ENCODE measurements at regions not wholly inside any gene's neighbourhood (a gene's known extent, or its start where the extent isn't known, plus 50 kb on each side); places are given as distances from the start of the nearest gene placed in this dataset.

GRCh38 chr1:79371802-79372201 is 365.3 kb upstream of the ADGRL4 start:
- POLR2A ChIA-PET = no interaction called here
- intact Hi-C loops (cut with micrococcal nuclease; ENCODE audit: unreplicated experiment) = no loop called here
- H3K4me3 Mint-ChIP-seq (ENCODE audit: unreplicated experiment) = no peak overlapping the region
- no peaks in the 10 kb centered on the region for H3K27me3 Mint-ChIP-seq (ENCODE audit: insufficient read depth, unreplicated experiment)
- Histone ChIP-seq H3K27me3 (replicated peaks; ENCODE audit: control insufficient read depth, insufficient read depth, low read length) (no peaks in the 10 kb centered on the region), H3K36me3 (ENCODE audit: control insufficient read depth, insufficient read depth, low read length) (no peaks in the 10 kb centered on the region), H3K4me1 (no peaks in the 10 kb centered on the region), H3K9me3 (no peaks in the 10 kb centered on the region), H3K4me3 (ENCODE audit: low read depth, low read length) (no peak overlapping the region)
- H3K4me1 Mint-ChIP-seq (ENCODE audit: low read depth, unreplicated experiment) = no peaks in the 10 kb centered on the region
- no peak for TF ChIP-seq CTCF (IDR thresholded peaks at IDR 0.05; ENCODE audit: insufficient read depth in 1 of 2, low read depth in 1 of 2, low read length in 1 of 2, severe bottlenecking in 1 of 2, unreplicated experiment in 1 of 2)
- DNase-seq = no peak
- H3K36me3 Mint-ChIP-seq (ENCODE audit: insufficient read depth, unreplicated experiment) = no peaks in the 10 kb centered on the region
- no peaks in the 10 kb centered on the region for H3K9me3 Mint-ChIP-seq (ENCODE audit: unreplicated experiment)
- CTCF ChIA-PET = no interaction called here
- BruUV-seq (replicated peaks) = no TSS peak
- H3K27ac Mint-ChIP-seq (ENCODE audit: unreplicated experiment) = no peak overlapping the region

GRCh38 chr1:79369091-79369490 is 362.6 kb upstream of the ADGRL4 start:
- ChIA-PET POLR2A (no interaction called here), CTCF (no interaction called here)
- Histone ChIP-seq H3K4me3 (ENCODE audit: low read depth, low read length) (no peak overlapping the region), H3K36me3 (ENCODE audit: control insufficient read depth, insufficient read depth, low read length) (no peaks in the 10 kb centered on the region), H3K9me3 (no peaks in the 10 kb centered on the region), H3K27me3 (replicated peaks; ENCODE audit: control insufficient read depth, insufficient read depth, low read length) (no peaks in the 10 kb centered on the region), H3K4me1 (no peaks in the 10 kb centered on the region)
- DNase-seq = no peak
- Mint-ChIP-seq H3K4me3 (ENCODE audit: unreplicated experiment) (no peak overlapping the region), H3K27me3 (ENCODE audit: insufficient read depth, unreplicated experiment) (no peaks in the 10 kb centered on the region), H3K27ac (ENCODE audit: unreplicated experiment) (no peak overlapping the region), H3K4me1 (ENCODE audit: low read depth, unreplicated experiment) (no peaks in the 10 kb centered on the region), H3K9me3 (ENCODE audit: unreplicated experiment) (no peaks in the 10 kb centered on the region), H3K36me3 (ENCODE audit: insufficient read depth, unreplicated experiment) (no peaks in the 10 kb centered on the region)
- BruUV-seq (replicated peaks) = no TSS peak
- TF ChIP-seq CTCF (IDR thresholded peaks at IDR 0.05; ENCODE audit: insufficient read depth in 1 of 2, low read depth in 1 of 2, low read length in 1 of 2, severe bottlenecking in 1 of 2, unreplicated experiment in 1 of 2) = no peak
- intact Hi-C loops (cut with micrococcal nuclease; ENCODE audit: unreplicated experiment) = no loop called here

- CTCF ChIA-PET = no interaction called here
- Histone ChIP-seq H3K4me3 (ENCODE audit: low read depth, low read length) (no peak overlapping the region), H3K9me3 (no peaks in the 10 kb centered on the region), H3K36me3 (ENCODE audit: control insufficient read depth, insufficient read depth, low read length) (no peaks in the 10 kb centered on the region), H3K27me3 (replicated peaks; ENCODE audit: control insufficient read depth, insufficient read depth, low read length) (no peaks in the 10 kb centered on the region), H3K4me1 (no peaks in the 10 kb centered on the region)
- no peaks in the 10 kb centered on the region for H3K36me3 Mint-ChIP-seq (ENCODE audit: insufficient read depth, unreplicated experiment)
- H3K4me3 Mint-ChIP-seq (ENCODE audit: unreplicated experiment) = no peak overlapping the region
- no TSS peak for BruUV-seq (replicated peaks)
- intact Hi-C loops (cut with micrococcal nuclease; ENCODE audit: unreplicated experiment) = no loop called here
- POLR2A ChIA-PET = no interaction called here
- DNase-seq = no peak
- H3K27ac Mint-ChIP-seq (ENCODE audit: unreplicated experiment) = no peak overlapping the region
- no peak for TF ChIP-seq CTCF (IDR thresholded peaks at IDR 0.05; ENCODE audit: insufficient read depth in 1 of 2, low read depth in 1 of 2, low read length in 1 of 2, severe bottlenecking in 1 of 2, unreplicated experiment in 1 of 2)
- H3K9me3 Mint-ChIP-seq (ENCODE audit: unreplicated experiment) = no peaks in the 10 kb centered on the region
- H3K4me1 Mint-ChIP-seq (ENCODE audit: low read depth, unreplicated experiment) = no peaks in the 10 kb centered on the region
- H3K27me3 Mint-ChIP-seq (ENCODE audit: insufficient read depth, unreplicated experiment) = no peaks in the 10 kb centered on the region
Observed at GRCh38 chr1:79364896-79365295, 358.4 kb upstream of the ADGRL4 start.

All from Caco-2 (cell line).